ENCODE measurements at regions not wholly inside any gene's neighbourhood (a gene's known extent, or its start where the extent isn't known, plus 50 kb on each side); places are given as distances from the start of the nearest gene placed in this dataset.

DNA sequence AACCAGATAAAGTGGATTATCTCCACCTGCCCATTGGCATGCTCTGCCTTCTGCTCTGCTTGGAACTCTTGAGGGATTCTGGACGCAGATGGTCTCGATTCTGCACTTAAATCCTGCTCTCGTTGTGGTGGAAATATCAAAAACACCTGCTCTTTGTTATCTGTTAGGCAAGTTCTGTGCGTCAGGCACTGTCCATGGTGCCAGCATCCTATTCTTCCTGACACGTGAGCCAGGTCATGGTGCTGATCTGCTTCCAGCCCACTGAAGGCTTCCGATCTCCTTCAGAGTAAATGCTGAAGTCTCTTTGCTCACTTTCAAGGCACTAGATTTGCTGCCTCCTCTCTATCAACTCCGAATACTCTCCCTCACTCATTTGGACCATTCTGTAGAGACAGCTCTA lies 505.6 kb downstream of the HTR7 start:
- Histone ChIP-seq H3K9me1 (ENCODE audit: control insufficient read depth, extremely low read depth, insufficient read depth, low read length) (no peaks in the 10 kb centered on the region), H3K36me3 (ENCODE audit: control insufficient read depth in 2 of 2, extremely low read depth in 1 of 2, insufficient read depth in 2 of 2, low read length in 2 of 2) (no peaks in the 10 kb centered on the region), H3K27ac (ENCODE audit: control insufficient read depth, insufficient read depth, low read length) (no peak overlapping the region), H3K79me2 (ENCODE audit: control insufficient read depth, insufficient read depth, low read length) (no peaks in the 10 kb centered on the region), H3K9me3 (ENCODE audit: control insufficient read depth, low read depth, low read length) (no peaks in the 10 kb centered on the region), H3K9ac (ENCODE audit: control insufficient read depth, extremely low read depth, insufficient read depth, low read length) (no peak overlapping the region), H2AFZ (ENCODE audit: control insufficient read depth, low read length) (no peak overlapping the region), H3K4me3 (ENCODE audit: control insufficient read depth in 2 of 3, extremely low read depth in 1 of 3, insufficient read depth in 2 of 3, low read depth in 1 of 3, low read length in 3 of 3) (no peak overlapping the region), H4K20me1 (ENCODE audit: control insufficient read depth, extremely low read depth, insufficient read depth, low read length) (no peaks in the 10 kb centered on the region), H3K4me1 (ENCODE audit: control insufficient read depth, extremely low read depth, insufficient read depth, low read length) (peaks cover 4% of the 10 kb centered on the region), H3K4me2 (ENCODE audit: control insufficient read depth, extremely low read depth, insufficient read depth, low read depth, low read length) (no peak overlapping the region), H3K27me3 (ENCODE audit: control insufficient read depth, extremely low read depth, insufficient read depth, low read length) (no peaks in the 10 kb centered on the region)
- TF ChIP-seq CTCF (optimal IDR thresholded peaks at IDR 0.05 in 1 of 3, IDR thresholded peaks at IDR 0.05 in 1 of 3, conservative IDR thresholded peaks at IDR 0.05 in 1 of 3; ENCODE audit: extremely low read depth in 1 of 3, insufficient read depth in 2 of 3, low read length in 3 of 3) (no peak), EZH2 (IDR thresholded peaks at IDR 0.05; ENCODE audit: low read length) (no peak)
- DNase-seq (ENCODE audit: low read depth, low spot score) (no peak), FAIRE-seq (peak; percentile 13)
- dilution Hi-C loops (cut with MboI; ENCODE audit: extremely low pct_ligation_motif_present, low sequenced_read_pairs) = no loop called here

DNA sequence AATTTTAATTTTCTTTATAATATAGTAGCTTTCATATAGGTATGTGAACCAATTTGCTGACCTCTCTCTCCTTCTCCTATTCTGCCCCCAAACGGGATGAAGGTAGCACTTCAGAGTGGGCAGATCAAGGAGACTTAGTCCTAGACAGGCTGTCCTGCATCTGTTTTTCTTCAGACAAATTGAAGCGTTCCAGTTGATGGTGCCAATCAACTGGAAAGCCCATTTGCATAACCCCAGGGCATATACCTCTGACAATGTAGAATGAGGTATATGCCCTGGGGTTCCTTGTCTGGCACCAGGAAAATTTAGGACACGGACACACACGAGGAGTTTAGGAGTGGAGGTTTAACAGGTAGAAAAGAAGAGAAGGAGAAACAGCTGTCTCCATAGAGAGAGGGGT lies 502.9 kb downstream of the HTR7 start:
- DNase-seq (ENCODE audit: low read depth, low spot score) (no peak), FAIRE-seq (no peak)
- Histone ChIP-seq H3K9me1 (ENCODE audit: control insufficient read depth, extremely low read depth, insufficient read depth, low read length) (no peaks in the 10 kb centered on the region), H3K79me2 (ENCODE audit: control insufficient read depth, insufficient read depth, low read length) (no peaks in the 10 kb centered on the region), H3K27me3 (ENCODE audit: control insufficient read depth, extremely low read depth, insufficient read depth, low read length) (no peaks in the 10 kb centered on the region), H3K4me1 (ENCODE audit: control insufficient read depth, extremely low read depth, insufficient read depth, low read length) (no peaks in the 10 kb centered on the region), H3K9ac (ENCODE audit: control insufficient read depth, extremely low read depth, insufficient read depth, low read length) (no peak overlapping the region), H3K4me2 (ENCODE audit: control insufficient read depth, extremely low read depth, insufficient read depth, low read depth, low read length) (no peak overlapping the region), H3K27ac (ENCODE audit: control insufficient read depth, insufficient read depth, low read length) (no peak overlapping the region), H3K36me3 (ENCODE audit: control insufficient read depth in 2 of 2, extremely low read depth in 1 of 2, insufficient read depth in 2 of 2, low read length in 2 of 2) (no peaks in the 10 kb centered on the region), H2AFZ (ENCODE audit: control insufficient read depth, low read length) (no peak overlapping the region), H3K4me3 (ENCODE audit: control insufficient read depth in 2 of 3, extremely low read depth in 1 of 3, insufficient read depth in 2 of 3, low read depth in 1 of 3, low read length in 3 of 3) (no peak overlapping the region), H4K20me1 (ENCODE audit: control insufficient read depth, extremely low read depth, insufficient read depth, low read length) (no peaks in the 10 kb centered on the region), H3K9me3 (ENCODE audit: control insufficient read depth, low read depth, low read length) (no peaks in the 10 kb centered on the region)
- no peak for TF ChIP-seq CTCF (optimal IDR thresholded peaks at IDR 0.05 in 1 of 3, IDR thresholded peaks at IDR 0.05 in 1 of 3, conservative IDR thresholded peaks at IDR 0.05 in 1 of 3; ENCODE audit: extremely low read depth in 1 of 3, insufficient read depth in 2 of 3, low read length in 3 of 3)
- no peak for TF ChIP-seq EZH2 (IDR thresholded peaks at IDR 0.05; ENCODE audit: low read length)
- dilution Hi-C loops (cut with MboI; ENCODE audit: extremely low pct_ligation_motif_present, low sequenced_read_pairs) = no loop called here
